ENCODE measurements at regions not wholly inside any gene's neighbourhood (a gene's known extent, or its start where the extent isn't known, plus 50 kb on each side); places are given as distances from the start of the nearest gene placed in this dataset.

DNA sequence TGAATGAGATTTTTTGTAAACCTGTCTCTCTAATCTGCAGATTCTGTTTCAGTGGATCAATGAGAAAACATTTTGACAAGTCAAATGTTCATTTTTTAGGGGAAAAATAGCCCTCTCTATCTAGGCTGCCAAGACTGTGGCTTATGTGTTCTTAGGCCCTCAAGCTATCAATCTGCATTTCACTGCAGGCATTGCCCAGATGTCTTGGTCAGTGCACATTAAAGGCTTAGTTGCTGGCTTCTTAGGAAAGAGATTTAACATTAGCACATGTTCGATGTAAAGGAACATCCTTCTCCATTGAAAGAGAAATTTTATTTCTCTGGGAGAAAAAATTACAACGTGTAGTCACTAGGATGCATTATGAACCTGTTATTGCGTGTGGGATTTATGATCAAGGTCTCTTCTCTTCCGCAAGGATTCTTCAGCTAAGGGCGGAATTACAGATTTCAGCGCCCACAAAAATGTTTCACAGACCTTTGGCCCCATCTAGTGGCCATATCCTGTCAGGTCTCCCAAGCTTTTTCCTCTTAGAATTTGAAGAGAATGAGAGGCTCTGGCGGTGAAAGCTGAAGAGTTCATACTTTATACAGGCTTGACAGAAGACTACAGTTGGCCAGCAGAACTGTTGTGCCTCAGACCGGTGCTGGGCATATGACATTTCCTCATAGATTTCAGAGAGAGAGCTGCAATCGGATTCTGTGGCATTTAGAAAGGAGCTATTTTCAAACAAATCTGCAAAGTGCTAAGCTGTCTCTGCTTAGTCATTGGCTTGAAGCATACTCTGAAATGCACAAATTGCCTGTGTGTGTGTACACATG is 144.6 kb upstream of the NOCT start:
- Histone ChIP-seq H2BK120ac (ENCODE audit: low read depth, low read length) (peak overlapping the region; percentile 70), H3K4me1 (ENCODE audit: control insufficient read depth, insufficient read depth, low read length) (peaks cover 14% of the 10 kb centered on the region), H3K4me2 (ENCODE audit: low read depth, low read length) (no peak overlapping the region), H4K20me1 (ENCODE audit: insufficient read depth, low read length) (no peaks in the 10 kb centered on the region), H3K56ac (ENCODE audit: extremely low read depth, insufficient read depth, low read length) (no peak overlapping the region), H4K8ac (ENCODE audit: low read depth in 2 of 2, low read length in 2 of 2) (peak overlapping the region in 1 of 2 experiments; percentile 28; a peak in 1 of 4 replicates), H4K5ac (ENCODE audit: low read depth, low read length) (no peak overlapping the region), H2AK5ac (ENCODE audit: low read depth, low read length) (no peak overlapping the region; the same call in 1 of the 2 replicates), H3K9me3 (ENCODE audit: control insufficient read depth, insufficient read depth, low read length) (no peaks in the 10 kb centered on the region), H3K27ac (ENCODE audit: insufficient read depth, low read length) (no peak overlapping the region), H3K18ac (ENCODE audit: low read depth, low read length) (peak overlapping the region; percentile 24; the same call in 1 of the 2 replicates), H2BK5ac (ENCODE audit: low read depth, low read length, poor library complexity, severe bottlenecking) (no peak overlapping the region), H3K9me1 (ENCODE audit: insufficient read depth, low read length) (peaks cover 16% of the 10 kb centered on the region), H3K14ac (replicated peaks; ENCODE audit: low read depth, low read length) (0 out of 2 replicates have a peak overlapping the region, but pooled peaks have one; percentile 61), H3K4ac (ENCODE audit: low read depth, low read length) (peak overlapping the region; percentile 28), H2BK20ac (ENCODE audit: low read depth, low read length) (peak overlapping the region; percentile 72), H3K27me3 (ENCODE audit: control insufficient read depth, insufficient read depth, low read length) (peaks cover 6% of the 10 kb centered on the region; the same call in 1 of the 2 replicates), H3K23ac (ENCODE audit: low read depth, low read length) (peak overlapping the region; percentile 21; the same call in 1 of the 2 replicates), H3K4me3 (ENCODE audit: insufficient read depth, low read depth, low read length) (no peak overlapping the region), H3K9ac (ENCODE audit: low read depth, low read length) (no peak overlapping the region), H2AFZ (replicated peaks; ENCODE audit: low read length, poor library complexity) (peak overlapping the region; percentile 12), H3K36me3 (ENCODE audit: control insufficient read depth, insufficient read depth, low read length) (no peaks in the 10 kb centered on the region), H3K79me1 (ENCODE audit: low read depth in 1 of 2, low read length in 2 of 2) (no peaks in the 10 kb centered on the region), H2AK9ac (replicated peaks; ENCODE audit: low read depth, low read length, poor library complexity) (no peak overlapping the region), H2BK15ac (ENCODE audit: low read depth, low read length) (peak overlapping the region; percentile 38; the same call in 1 of the 3 replicates), H4K91ac (ENCODE audit: insufficient read depth, low read depth, low read length) (peak overlapping the region; percentile 20; the same call in 1 of the 2 replicates)
- POLR2A ChIA-PET (ENCODE audit: unreplicated experiment): interaction anchor here (0.5 to 0.8 kb wide), 4 partner anchors 146 to 991 kb away, joined by 3 to 10 read pairs (median 3); no protein-coding TSS in a partner anchor
- no TSS peak for BruUV-seq (replicated peaks)
- ATAC-seq (ENCODE audit: low read depth): peak; percentile 63
- intact Hi-C loops (cut with micrococcal nuclease) (loop anchor here (1.0 to 10.0 kb wide), 12 partner anchors 48 to 1338 kb away; partner anchors contain the start of gene PCDH18), dilution Hi-C loops (cut with HindIII; ENCODE audit: low sequenced_read_pairs, unreplicated experiment) (no loop called here), in situ Hi-C loops (cut with MboI; ENCODE audit: low sequenced_read_pairs) (loop anchor here (5.0 to 25.0 kb wide), 2 partner anchors 659 to 834 kb away; no protein-coding TSS in a partner anchor)
- 40% methylated on average over 1 of the region's 9 CpGs; no CpG with 5 or more reads in 1 of the 2 experiments for WGBS, 2 experiments (ENCODE audit: extremely low coverage in 2 of 2, insufficient read length in 1 of 2)
- CTCF ChIA-PET: interaction anchor here (0.5 to 1.9 kb wide), 22 partner anchors 32 to 1747 kb away, joined by 3 to 17 read pairs (median 3); partner anchors contain the start of gene PCDH18
- DNase-seq: peak; percentile 78
- TF ChIP-seq MXI1 (IDR thresholded peaks at IDR 0.05; ENCODE audit: borderline replicate concordance, low read depth, low read length): no peak
- no peak for TF ChIP-seq RFX5 (IDR thresholded peaks at IDR 0.05; ENCODE audit: low read depth, low read length)
- TF ChIP-seq MAFK (IDR thresholded peaks at IDR 0.05; ENCODE audit: low read depth, low read length): no peak
- TF ChIP-seq NFE2L2 (IDR thresholded peaks at IDR 0.05; ENCODE audit: low read depth, low read length): no peak
- TF ChIP-seq RAD21 (IDR thresholded peaks at IDR 0.05; ENCODE audit: low read length): peak; percentile 88
- no peak for TF ChIP-seq POLR2A (IDR thresholded peaks at IDR 0.05; ENCODE audit: low read depth, low read length)
- no peak for TF ChIP-seq RCOR1 (IDR thresholded peaks at IDR 0.05; ENCODE audit: insufficient replicate concordance, low read length)
- TF ChIP-seq FOS (IDR thresholded peaks at IDR 0.05; ENCODE audit: low read depth, low read length): no peak
- TF ChIP-seq ELK1 (IDR thresholded peaks at IDR 0.05; ENCODE audit: borderline replicate concordance, low read depth, low read length): no peak
- no peak for TF ChIP-seq CEBPB (IDR thresholded peaks at IDR 0.05; ENCODE audit: low read depth, low read length)
- TF ChIP-seq BHLHE40 (IDR thresholded peaks at IDR 0.05; ENCODE audit: low read depth, low read length): no peak
- no peak for TF ChIP-seq USF2 (IDR thresholded peaks at IDR 0.05; ENCODE audit: low read depth, low read length)
- no peak for TF ChIP-seq CHD1 (IDR thresholded peaks at IDR 0.05; ENCODE audit: low read depth, low read length)
- TF ChIP-seq, protein P1, sequence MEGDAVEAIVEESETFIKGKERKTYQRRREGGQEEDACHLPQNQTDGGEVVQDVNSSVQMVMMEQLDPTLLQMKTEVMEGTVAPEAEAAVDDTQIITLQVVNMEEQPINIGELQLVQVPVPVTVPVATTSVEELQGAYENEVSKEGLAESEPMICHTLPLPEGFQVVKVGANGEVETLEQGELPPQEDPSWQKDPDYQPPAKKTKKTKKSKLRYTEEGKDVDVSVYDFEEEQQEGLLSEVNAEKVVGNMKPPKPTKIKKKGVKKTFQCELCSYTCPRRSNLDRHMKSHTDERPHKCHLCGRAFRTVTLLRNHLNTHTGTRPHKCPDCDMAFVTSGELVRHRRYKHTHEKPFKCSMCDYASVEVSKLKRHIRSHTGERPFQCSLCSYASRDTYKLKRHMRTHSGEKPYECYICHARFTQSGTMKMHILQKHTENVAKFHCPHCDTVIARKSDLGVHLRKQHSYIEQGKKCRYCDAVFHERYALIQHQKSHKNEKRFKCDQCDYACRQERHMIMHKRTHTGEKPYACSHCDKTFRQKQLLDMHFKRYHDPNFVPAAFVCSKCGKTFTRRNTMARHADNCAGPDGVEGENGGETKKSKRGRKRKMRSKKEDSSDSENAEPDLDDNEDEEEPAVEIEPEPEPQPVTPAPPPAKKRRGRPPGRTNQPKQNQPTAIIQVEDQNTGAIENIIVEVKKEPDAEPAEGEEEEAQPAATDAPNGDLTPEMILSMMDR (conservative IDR thresholded peaks at IDR 0.05; ENCODE audit: low read depth, low read length): peak; percentile 87
